Stomach (tissue), 8 donors: ENCODE measurements at regions not wholly inside any gene's neighbourhood (a gene's known extent, or its start where the extent isn't known, plus 50 kb on each side); places are given as distances from the start of the nearest gene placed in this dataset.

Experiments used
- DNase-seq, 2 donors: peaks; one replicate each; pipeline versions ENCODE4 v3.0.0 to v3.0.0-alpha.2; 2013 to 2019
- H3K27ac ChIP-seq, 5 donors: fragments of 200-600 bp in 4 of 5; sonication (generic) in 4 of 5; one replicate each; pipeline ENCODE4 v1.5.1; 2013 to 2019; ENCODE audit warnings: mild to moderate bottlenecking in 1 of 5, moderate library complexity in 1 of 5
- H3K27me3 ChIP-seq, 3 donors: fragments of 200-600 bp; sonication (generic); one replicate each; pipeline ENCODE4 v1.5.1; 2017 to 2019; ENCODE audit warnings: mixed run types in 1 of 3
- H3K36me3 ChIP-seq, 4 donors: fragments of 200-600 bp; sonication (generic); 1 replicate in 3 of 4; 2 replicates in 1 of 4; pipeline ENCODE4 v1.5.1; 2016 to 2019
- H3K4me1 ChIP-seq, 4 donors: fragments of 200-600 bp; sonication (generic); one replicate each; pipeline ENCODE4 v1.5.1; 2016 to 2019
- H3K4me3 ChIP-seq, 4 donors: fragments of 200-600 bp; sonication (generic) in 3 of 4; one replicate each; pipeline ENCODE4 v1.5.1; 2016 to 2019; ENCODE audit warnings: mild to moderate bottlenecking in 1 of 4
- H3K9me3 ChIP-seq, 4 donors: fragments of 200-600 bp; sonication (generic); one replicate each; pipeline ENCODE4 v1.5.1; 2016 to 2019
- EP300 ChIP-seq: sonication (generic); formaldehyde crosslinking; IDR thresholded peaks from one replicate; pipeline ENCODE4 v1.6.1; 2017; ENCODE audit warnings: antibody characterized with exemption
- POLR2A ChIP-seq, 4 donors: fragments of 450-650 bp; IDR thresholded peaks; one replicate each; pipeline ENCODE4 v1.6.1; 2016; ENCODE audit warnings: antibody characterized with exemption in 4 of 4, control low read depth in 2 of 4, mild to moderate bottlenecking in 1 of 4, moderate library complexity in 1 of 4
- POLR2AphosphoS5 ChIP-seq, 3 donors: sonication (generic); formaldehyde crosslinking; IDR thresholded peaks; one replicate each; pipeline ENCODE4 v1.6.1; 2016; ENCODE audit warnings: antibody characterized with exemption in 3 of 3
- WGBS, 5 donors: extraction: QIAGEN DNeasy Blood & Tissue Kit in 3 of 5; methylation state at CpG; one replicate each; pipeline versions ENCODE4 v1.1.5 to v1.1.7; 2013 to 2018; 5-methylcytosine and 5-hydroxymethylcytosine counted together
- intact Hi-C: fragments of 100-400 bp; cut with DNase I; formaldehyde crosslinking; loops from one replicate; pipeline ENCODE4 v1.15.1; 2023; ENCODE audit warnings: low total_unique reads
- TF ChIP-seq, protein P1 (sequence below), 7 experiments: fragments of 450-650 bp in 4 of 7; fragments of 200-600 bp in 3 of 7; sonication (generic) in 3 of 7; IDR thresholded peaks; one replicate each; pipeline ENCODE4 v1.5.1; 2016 to 2019; ENCODE audit warnings: antibody characterized with exemption in 7 of 7, control low read depth in 2 of 7, mild to moderate bottlenecking in 1 of 7
- donor health status: healthy with polysubstance abuse.
- donor health status: Bipolar disorder and iron deficiency.
- donor health status: healthy.

DNA sequence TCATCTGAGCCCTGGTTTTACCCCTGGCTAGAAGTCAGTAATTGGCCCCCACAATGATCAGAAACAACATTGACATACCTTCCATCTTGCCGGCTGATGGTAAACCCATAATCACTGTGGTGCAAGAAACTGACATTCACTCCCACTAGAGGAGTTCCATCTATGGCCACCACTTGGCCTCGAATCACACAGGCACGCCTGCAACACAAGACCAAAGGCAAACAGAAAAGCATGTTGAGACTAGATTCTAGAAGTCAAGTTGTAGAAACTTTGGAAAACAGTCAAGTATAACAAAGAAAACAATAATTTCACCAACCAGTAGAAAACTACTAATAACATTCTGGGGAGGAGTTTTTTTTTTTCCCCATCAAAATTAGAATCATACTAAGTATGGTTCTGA, 183.4 kb downstream of the SH2D1A start:
- H3K9me3 ChIP-seq: no peaks in the 10 kb centered on the region
- no peak for DNase-seq
- intact Hi-C loops: no loop called here
- no peak overlapping the region for H3K27ac ChIP-seq
- TF ChIP-seq POLR2AphosphoS5 (IDR thresholded peaks at IDR 0.05) (no peak), POLR2A (IDR thresholded peaks at IDR 0.05) (no peak), EP300 (no peak)
- TF ChIP-seq, protein P1, sequence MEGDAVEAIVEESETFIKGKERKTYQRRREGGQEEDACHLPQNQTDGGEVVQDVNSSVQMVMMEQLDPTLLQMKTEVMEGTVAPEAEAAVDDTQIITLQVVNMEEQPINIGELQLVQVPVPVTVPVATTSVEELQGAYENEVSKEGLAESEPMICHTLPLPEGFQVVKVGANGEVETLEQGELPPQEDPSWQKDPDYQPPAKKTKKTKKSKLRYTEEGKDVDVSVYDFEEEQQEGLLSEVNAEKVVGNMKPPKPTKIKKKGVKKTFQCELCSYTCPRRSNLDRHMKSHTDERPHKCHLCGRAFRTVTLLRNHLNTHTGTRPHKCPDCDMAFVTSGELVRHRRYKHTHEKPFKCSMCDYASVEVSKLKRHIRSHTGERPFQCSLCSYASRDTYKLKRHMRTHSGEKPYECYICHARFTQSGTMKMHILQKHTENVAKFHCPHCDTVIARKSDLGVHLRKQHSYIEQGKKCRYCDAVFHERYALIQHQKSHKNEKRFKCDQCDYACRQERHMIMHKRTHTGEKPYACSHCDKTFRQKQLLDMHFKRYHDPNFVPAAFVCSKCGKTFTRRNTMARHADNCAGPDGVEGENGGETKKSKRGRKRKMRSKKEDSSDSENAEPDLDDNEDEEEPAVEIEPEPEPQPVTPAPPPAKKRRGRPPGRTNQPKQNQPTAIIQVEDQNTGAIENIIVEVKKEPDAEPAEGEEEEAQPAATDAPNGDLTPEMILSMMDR (IDR thresholded peaks at IDR 0.05): no peak
- WGBS, 5 donors: 66 to 88% (median 75%) methylated on average over 3 of the region's 3 CpGs
- no peaks in the 10 kb centered on the region for H3K36me3 ChIP-seq
- no peaks in the 10 kb centered on the region for H3K4me1 ChIP-seq
- no peak overlapping the region for H3K4me3 ChIP-seq
- H3K27me3 ChIP-seq: no peaks in the 10 kb centered on the region

DNA sequence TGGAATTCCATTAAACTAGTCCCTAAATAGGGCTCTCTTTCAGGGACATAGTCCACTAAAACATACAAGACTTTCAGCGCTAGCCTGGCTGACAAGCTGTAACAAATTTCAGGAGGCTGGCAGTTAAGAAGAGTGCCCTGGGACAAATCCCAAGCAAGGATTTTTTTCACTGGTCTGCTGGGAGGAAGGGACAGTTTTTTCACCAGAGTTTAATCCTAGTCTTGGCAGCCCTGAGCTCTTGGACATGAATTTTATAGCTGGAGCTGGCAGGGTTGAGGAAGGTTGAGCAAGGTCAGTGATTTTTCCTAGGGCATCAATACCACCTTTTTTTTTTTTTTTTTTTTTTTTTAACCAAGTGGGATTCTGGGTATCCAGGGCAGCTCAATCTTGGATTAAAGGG, 184.4 kb downstream of the SH2D1A start:
- Histone ChIP-seq H3K27me3 (no peaks in the 10 kb centered on the region), H3K27ac (no peak overlapping the region), H3K4me3 (no peak overlapping the region), H3K4me1 (no peaks in the 10 kb centered on the region), H3K36me3 (no peaks in the 10 kb centered on the region), H3K9me3 (no peaks in the 10 kb centered on the region)
- TF ChIP-seq, protein P1 (IDR thresholded peaks at IDR 0.05): no peak
- no peak for TF ChIP-seq POLR2AphosphoS5 (IDR thresholded peaks at IDR 0.05)
- no peak for TF ChIP-seq EP300
- TF ChIP-seq POLR2A (IDR thresholded peaks at IDR 0.05): no peak
- 71 to 85% (median 78%) methylated on average over 1 of the region's 1 CpG for WGBS, 5 donors
- intact Hi-C loops: no loop called here
- DNase-seq: no peak

DNA sequence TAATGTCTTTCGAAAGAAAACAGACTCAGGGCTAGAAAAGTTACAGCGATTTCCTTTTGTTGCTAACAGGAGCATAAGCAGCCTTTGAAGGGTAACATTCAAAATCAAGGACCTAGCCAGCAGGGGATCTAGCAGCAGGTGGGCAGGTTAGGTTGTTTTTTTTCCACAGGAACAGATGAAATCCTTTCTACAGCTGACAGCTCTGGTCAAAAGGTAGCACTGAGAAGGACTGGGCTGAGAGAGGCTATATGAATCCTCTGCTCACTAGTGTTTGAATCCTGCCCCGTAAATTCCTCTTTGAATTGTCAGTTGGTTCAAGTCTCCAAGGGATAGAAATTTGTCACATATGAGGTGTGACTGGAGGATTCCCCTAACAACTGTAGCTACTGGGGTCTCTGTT, 188.2 kb downstream of the SH2D1A start:
- Histone ChIP-seq H3K4me3 (no peak overlapping the region), H3K27ac (no peak overlapping the region), H3K9me3 (no peaks in the 10 kb centered on the region), H3K4me1 (no peaks in the 10 kb centered on the region), H3K27me3 (no peaks in the 10 kb centered on the region), H3K36me3 (no peaks in the 10 kb centered on the region)
- TF ChIP-seq POLR2AphosphoS5 (IDR thresholded peaks at IDR 0.05) (no peak), POLR2A (IDR thresholded peaks at IDR 0.05) (no peak), EP300 (no peak)
- TF ChIP-seq, protein P1 (IDR thresholded peaks at IDR 0.05): no peak
- intact Hi-C loops: no loop called here
- 45 to 57% (median 51%) methylated on average over 3 of the region's 3 CpGs for WGBS, 5 donors
- DNase-seq: no peak

DNA sequence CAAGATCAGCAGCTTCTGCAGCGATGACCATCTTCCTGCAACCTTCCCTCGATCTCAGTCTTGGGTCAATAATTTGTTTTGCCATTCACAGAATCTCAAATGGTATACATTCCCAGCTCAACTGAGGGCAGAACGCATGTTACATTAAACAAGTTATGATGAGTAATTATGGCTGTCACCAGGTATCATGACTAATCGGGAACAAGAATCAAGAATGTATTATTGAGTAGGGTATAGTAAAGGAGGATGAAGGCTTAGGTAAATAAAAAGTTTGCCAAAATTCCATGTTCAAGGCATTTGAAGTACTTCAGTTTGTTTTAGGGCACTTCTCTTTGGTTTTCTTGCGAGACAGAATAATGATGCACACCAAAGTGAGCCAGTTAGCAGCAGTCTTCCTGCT, 194.1 kb downstream of the SH2D1A start:
- 79 to 95% (median 85%) methylated on average over 5 of the region's 5 CpGs for WGBS, 5 donors
- H3K4me1 ChIP-seq: no peaks in the 10 kb centered on the region
- no peaks in the 10 kb centered on the region for H3K9me3 ChIP-seq
- no peak for DNase-seq
- no peak overlapping the region for H3K27ac ChIP-seq
- intact Hi-C loops: no loop called here
- TF ChIP-seq POLR2A (IDR thresholded peaks at IDR 0.05) (no peak), EP300 (no peak), POLR2AphosphoS5 (IDR thresholded peaks at IDR 0.05) (no peak)
- TF ChIP-seq, protein P1 (IDR thresholded peaks at IDR 0.05): no peak
- H3K4me3 ChIP-seq: no peak overlapping the region
- H3K27me3 ChIP-seq: no peaks in the 10 kb centered on the region
- H3K36me3 ChIP-seq: no peaks in the 10 kb centered on the region
